Hepatocyte (in vitro differentiated cells): ENCODE measurements at regions not wholly inside any gene's neighbourhood (a gene's known extent, or its start where the extent isn't known, plus 50 kb on each side); places are given as distances from the start of the nearest gene placed in this dataset.

Experiments
- DNase-seq: peaks from one replicate; pipeline ENCODE4 v3.0.0-alpha.2; 2016; ENCODE audit warnings: low spot score
- H2AFZ ChIP-seq: fragments of 200-600 bp; sonication (generic); 2 replicates; pipeline ENCODE4 v1.6.0; 2016; ENCODE audit warnings: antibody characterized with exemption, mild to moderate bottlenecking
- H3K27ac ChIP-seq: fragments of 200-600 bp; sonication (generic); 2 replicates; pipeline ENCODE4 v1.5.1; 2016; ENCODE audit warnings: mild to moderate bottlenecking
- H3K27me3 ChIP-seq: fragments of 200-600 bp; sonication (generic); 2 replicates; pipeline ENCODE4 v1.6.1; 2016
- H3K36me3 ChIP-seq: fragments of 200-600 bp; sonication (generic); replicated peaks from 2 replicates; pipeline ENCODE4 v1.5.1; 2016; ENCODE audit warnings: low read depth; ENCODE audit not compliant: insufficient read depth
- H3K4me1 ChIP-seq: fragments of 200-600 bp; sonication (generic); 2 replicates; pipeline ENCODE4 v1.5.1; 2016; ENCODE audit warnings: mild to moderate bottlenecking, moderate library complexity; ENCODE audit not compliant: insufficient read depth
- H3K4me2 ChIP-seq: fragments of 200-600 bp; sonication (generic); 2 replicates; pipeline ENCODE4 v1.6.0; 2016
- H3K4me3 ChIP-seq: fragments of 200-600 bp; sonication (generic); 2 replicates; pipeline ENCODE4 v1.5.1; 2016; ENCODE audit warnings: mild to moderate bottlenecking
- H3K79me2 ChIP-seq: fragments of 200-600 bp; sonication (generic); 2 replicates; pipeline ENCODE4 v1.6.0; 2017; ENCODE audit warnings: mild to moderate bottlenecking
- H3K9me2 ChIP-seq: fragments of 200-600 bp; sonication (generic); replicated peaks from 2 replicates; pipeline ENCODE4 v1.6.0; 2017; ENCODE audit warnings: mild to moderate bottlenecking; ENCODE audit not compliant: insufficient read depth
- H3K9me3 ChIP-seq: fragments of 200-600 bp; sonication (generic); 2 replicates; pipeline ENCODE4 v1.5.1; 2016; ENCODE audit warnings: low read depth, mild to moderate bottlenecking
- H4K20me1 ChIP-seq: fragments of 200-600 bp; sonication (generic); 2 replicates; pipeline ENCODE4 v1.6.0; 2016; ENCODE audit warnings: mild to moderate bottlenecking; ENCODE audit not compliant: insufficient read depth, poor library complexity, severe bottlenecking
- CTCF ChIP-seq: fragments of 200-600 bp; sonication (generic); IDR thresholded peaks from 2 replicates; pipeline ENCODE4 v1.5.1; 2016; ENCODE audit warnings: antibody characterized with exemption, mild to moderate bottlenecking; ENCODE audit not compliant: poor library complexity
- EZH2 ChIP-seq: fragments of 200-600 bp; sonication (generic); IDR thresholded peaks from 2 replicates; pipeline ENCODE4 v1.6.1; 2016; ENCODE audit warnings: antibody characterized with exemption, mild to moderate bottlenecking, borderline replicate concordance
- EZH2phosphoT487 ChIP-seq: fragments of 200-600 bp; sonication (generic); IDR thresholded peaks from one replicate; pipeline ENCODE4 v1.6.1; 2018; ENCODE audit warnings: antibody characterized with exemption, mild to moderate bottlenecking, low read depth, moderate library complexity; ENCODE audit not compliant: unreplicated experiment, severe bottlenecking
- WGBS: methylation state at CpG from one replicate; pipeline ENCODE4 v1.1.6; 2016; ENCODE audit warnings: low lambda C conversion rate; ENCODE audit errors: missing lambda C conversion rate; 5-methylcytosine and 5-hydroxymethylcytosine counted together

GRCh38 chr4:37745946-37746345 is 59.8 kb upstream of the RELL1 start:
- no peaks in the 10 kb centered on the region for H3K9me2 ChIP-seq
- H3K36me3 ChIP-seq = no peaks in the 10 kb centered on the region
- H2AFZ ChIP-seq = no peak overlapping the region
- DNase-seq = no peak
- H3K79me2 ChIP-seq = no peaks in the 10 kb centered on the region
- H4K20me1 ChIP-seq = no peaks in the 10 kb centered on the region
- H3K4me1 ChIP-seq = no peaks in the 10 kb centered on the region
- H3K4me2 ChIP-seq = no peak overlapping the region
- H3K4me3 ChIP-seq = no peak overlapping the region
- TF ChIP-seq EZH2 (no peak), CTCF (no peak), EZH2phosphoT487 (no peak)
- H3K27me3 ChIP-seq = no peaks in the 10 kb centered on the region
- H3K27ac ChIP-seq = no peak overlapping the region
- no peaks in the 10 kb centered on the region for H3K9me3 ChIP-seq

- peak; percentile 34 for DNase-seq
- no peak overlapping the region for H3K27ac ChIP-seq
- H4K20me1 ChIP-seq = no peaks in the 10 kb centered on the region
- 93% methylated on average over 1 of the region's 1 CpG for WGBS
- H2AFZ ChIP-seq = no peak overlapping the region
- H3K36me3 ChIP-seq = no peaks in the 10 kb centered on the region
- no peak for TF ChIP-seq CTCF
- no peak for TF ChIP-seq EZH2
- no peak for TF ChIP-seq EZH2phosphoT487
- no peaks in the 10 kb centered on the region for H3K27me3 ChIP-seq
- no peaks in the 10 kb centered on the region for H3K79me2 ChIP-seq
- no peaks in the 10 kb centered on the region for H3K9me2 ChIP-seq
- no peaks in the 10 kb centered on the region for H3K9me3 ChIP-seq
- no peaks in the 10 kb centered on the region for H3K4me1 ChIP-seq
- H3K4me3 ChIP-seq = no peak overlapping the region
- H3K4me2 ChIP-seq = no peak overlapping the region
These were observed 56.0 kb upstream of the RELL1 start for GRCh38 chr4:37742149-37742548.

GRCh38 chr4:37741564-37741963 is 55.4 kb upstream of the RELL1 start:
- Histone ChIP-seq H3K79me2 (no peaks in the 10 kb centered on the region), H3K27me3 (no peaks in the 10 kb centered on the region), H3K36me3 (no peaks in the 10 kb centered on the region), H3K4me3 (no peak overlapping the region), H3K4me2 (no peak overlapping the region), H4K20me1 (no peaks in the 10 kb centered on the region), H3K4me1 (no peaks in the 10 kb centered on the region), H3K27ac (no peak overlapping the region), H3K9me3 (no peaks in the 10 kb centered on the region), H3K9me2 (no peaks in the 10 kb centered on the region), H2AFZ (no peak overlapping the region)
- 97% methylated on average over 4 of the region's 4 CpGs for WGBS
- TF ChIP-seq EZH2 (no peak), EZH2phosphoT487 (no peak), CTCF (no peak)
- DNase-seq = no peak

- no peak overlapping the region for H2AFZ ChIP-seq
- no peak overlapping the region for H3K4me3 ChIP-seq
- H3K4me1 ChIP-seq = no peaks in the 10 kb centered on the region
- H4K20me1 ChIP-seq = no peaks in the 10 kb centered on the region
- no peak for TF ChIP-seq CTCF
- no peak for TF ChIP-seq EZH2
- TF ChIP-seq EZH2phosphoT487 = no peak
- H3K36me3 ChIP-seq = no peaks in the 10 kb centered on the region
- WGBS = 52% methylated on average over 5 of the region's 5 CpGs
- no peaks in the 10 kb centered on the region for H3K27me3 ChIP-seq
- H3K79me2 ChIP-seq = no peaks in the 10 kb centered on the region
- no peak overlapping the region for H3K4me2 ChIP-seq
- no peaks in the 10 kb centered on the region for H3K9me3 ChIP-seq
- DNase-seq = no peak
- no peaks in the 10 kb centered on the region for H3K9me2 ChIP-seq
- no peak overlapping the region for H3K27ac ChIP-seq
These were observed 54.4 kb upstream of the RELL1 start for GRCh38 chr4:37740546-37740945.
